ENCODE measurements at regions not wholly inside any gene's neighbourhood (a gene's known extent, or its start where the extent isn't known, plus 50 kb on each side); places are given as distances from the start of the nearest gene placed in this dataset.
"Not testable (repeated sequence)": the region's sequence is repeated elsewhere in the genome, so short reads cannot be mapped to it uniquely, and the experiment has no call there.

GRCh38 chr13:78540058-78540457 lies 63.3 kb downstream of the POU4F1 start:
- no peak for DNase-seq

- DNase-seq = not testable (repeated sequence)
Observed at GRCh38 chr13:78526044-78526443, 77.3 kb downstream of the POU4F1 start.

- no peak for DNase-seq
Observed at GRCh38 chr13:78524936-78525335, 78.4 kb downstream of the POU4F1 start.

- no peak for DNase-seq
Observed at GRCh38 chr13:78521091-78521490, 82.3 kb downstream of the POU4F1 start.

- no peak for DNase-seq
Observed at GRCh38 chr13:78520425-78520824, 82.9 kb downstream of the POU4F1 start.

- not testable (repeated sequence) for DNase-seq
Observed at GRCh38 chr13:78518482-78518881, 84.9 kb downstream of the POU4F1 start.

GRCh38 chr13:78499802-78500201 lies 103.5 kb downstream of the POU4F1 start:
- DNase-seq = no peak

GRCh38 chr13:78497702-78498355 lies 105.5 kb downstream of the POU4F1 start:
- no peak for DNase-seq

GRCh38 chr13:78491978-78492377 lies 111.4 kb downstream of the POU4F1 start:
- no peak for DNase-seq

GRCh38 chr13:78490225-78490624 lies 113.1 kb downstream of the POU4F1 start:
- not testable (repeated sequence) for DNase-seq

- DNase-seq = no peak
Observed at GRCh38 chr13:78487707-78488106, 115.6 kb downstream of the POU4F1 start.

GRCh38 chr13:78485803-78486202 lies 117.5 kb downstream of the POU4F1 start:
- DNase-seq = no peak

- no peak for DNase-seq
Observed at GRCh38 chr13:78478183-78478582, 125.2 kb downstream of the POU4F1 start.

- DNase-seq = no peak
Observed at GRCh38 chr13:78476910-78477309, 126.4 kb downstream of the POU4F1 start.

- DNase-seq = no peak
Observed at GRCh38 chr13:78468621-78469020, 134.7 kb downstream of the POU4F1 start.

- no peak for DNase-seq
Observed at GRCh38 chr13:78465250-78465649, 138.1 kb downstream of the POU4F1 start.

GRCh38 chr13:78460176-78460575 lies 143.2 kb downstream of the POU4F1 start:
- no peak for DNase-seq

GRCh38 chr13:78443839-78444238 lies 159.5 kb downstream of the POU4F1 start:
- no peak for DNase-seq

- no peak for DNase-seq
Observed at GRCh38 chr13:78437781-78438180, 165.6 kb downstream of the POU4F1 start.

- no peak for DNase-seq
Observed at GRCh38 chr13:78436311-78436710, 167.0 kb downstream of the POU4F1 start.

- no peak for DNase-seq
Observed at GRCh38 chr13:78431328-78431727, 172.0 kb downstream of the POU4F1 start.

- DNase-seq = no peak
Observed at GRCh38 chr13:78430811-78431210, 172.5 kb downstream of the POU4F1 start.

- DNase-seq = no peak
Observed at GRCh38 chr13:78430166-78430791, 173.1 kb downstream of the POU4F1 start.

- DNase-seq = no peak
Observed at GRCh38 chr13:78428646-78429045, 174.7 kb downstream of the POU4F1 start.

- no peak for DNase-seq
Observed at GRCh38 chr13:78426183-78426582, 177.2 kb downstream of the POU4F1 start.

All from activated CD4-positive, alpha-beta T cell treated with anti-CD3 and anti-CD28 coated beads for 1 hour (primary cell).